Ascending aorta (tissue), 2 donors: ENCODE measurements at regions not wholly inside any gene's neighbourhood (a gene's known extent, or its start where the extent isn't known, plus 50 kb on each side); places are given as distances from the start of the nearest gene placed in this dataset.

Source experiments
- DNase-seq, 2 donors: peaks; one replicate each; pipeline ENCODE4 v3.0.0-alpha.2; 2019; ENCODE audit warnings: low spot score in 2 of 2
- H3K27ac ChIP-seq, 2 donors: fragments of 200-600 bp; sonication (generic); one replicate each; pipeline ENCODE4 v1.5.1; 2016 to 2017; ENCODE audit warnings: mild to moderate bottlenecking in 1 of 2
- H3K27me3 ChIP-seq: fragments of 200-600 bp; sonication (generic); one replicate; pipeline ENCODE4 v1.5.1; 2017
- H3K36me3 ChIP-seq, 2 donors: fragments of 200-600 bp; sonication (generic); one replicate each; pipeline ENCODE4 v1.5.1; 2016
- H3K4me1 ChIP-seq, 2 donors: fragments of 200-600 bp; sonication (generic); one replicate each; pipeline ENCODE4 v1.5.1; 2016 to 2017; ENCODE audit warnings: mild to moderate bottlenecking in 1 of 2
- H3K4me3 ChIP-seq, 2 donors: fragments of 200-600 bp; sonication (generic); one replicate each; pipeline ENCODE4 v1.5.1; 2016 to 2017; ENCODE audit warnings: mild to moderate bottlenecking in 1 of 2
- H3K9me3 ChIP-seq, 2 donors: fragments of 200-600 bp; sonication (generic); one replicate each; pipeline ENCODE4 v1.5.1; 2016
- CTCF ChIP-seq, 3 experiments: fragments of 200-600 bp in 2 of 3; fragments of 450-650 bp in 1 of 3; sonication (generic) in 2 of 3; IDR thresholded peaks; one replicate each; pipeline ENCODE4 v1.5.1; 2016 to 2019; ENCODE audit warnings: antibody characterized with exemption in 3 of 3, mild to moderate bottlenecking in 1 of 3, moderate library complexity in 1 of 3
- intact Hi-C: fragments of 100-400 bp; cut with DNase I; formaldehyde crosslinking; loops from one replicate; pipeline ENCODE4 v1.15.1; 2023

- no peak overlapping the region for H3K4me3 ChIP-seq
- no peak for DNase-seq
- H3K4me1 ChIP-seq, result no peaks in the 10 kb centered on the region
- TF ChIP-seq CTCF (IDR thresholded peaks at IDR 0.05), result no peak
- H3K27me3 ChIP-seq, result no peaks in the 10 kb centered on the region
- H3K36me3 ChIP-seq, result no peaks in the 10 kb centered on the region
- H3K9me3 ChIP-seq, result no peaks in the 10 kb centered on the region
- intact Hi-C loops, result no loop called here
- H3K27ac ChIP-seq, result no peak overlapping the region
Observed at GRCh38 chr13:29980339-29980738, 129.9 kb upstream of the UBL3 start.

- intact Hi-C loops, result no loop called here
- H3K9me3 ChIP-seq, result no peaks in the 10 kb centered on the region
- DNase-seq, result no peak
- no peaks in the 10 kb centered on the region for H3K27me3 ChIP-seq
- no peak overlapping the region for H3K27ac ChIP-seq
- no peaks in the 10 kb centered on the region for H3K4me1 ChIP-seq
- H3K4me3 ChIP-seq, result no peak overlapping the region
- no peaks in the 10 kb centered on the region for H3K36me3 ChIP-seq
- TF ChIP-seq CTCF (IDR thresholded peaks at IDR 0.05), result no peak
Observed at GRCh38 chr13:29978211-29978610, 127.8 kb upstream of the UBL3 start.

GRCh38 chr13:29977476-29978120 is 127.2 kb upstream of the UBL3 start:
- no peaks in the 10 kb centered on the region for H3K9me3 ChIP-seq

GRCh38 chr13:29976535-29976934 is 126.1 kb upstream of the UBL3 start:
- TF ChIP-seq CTCF (IDR thresholded peaks at IDR 0.05), result no peak
- no peak for DNase-seq
- intact Hi-C loops, result no loop called here
- Histone ChIP-seq H3K9me3 (no peaks in the 10 kb centered on the region), H3K4me3 (no peak overlapping the region), H3K27me3 (no peaks in the 10 kb centered on the region), H3K4me1 (no peaks in the 10 kb centered on the region), H3K27ac (no peak overlapping the region), H3K36me3 (no peaks in the 10 kb centered on the region)

More at GRCh38 chr13:29977476-29978120, 127.2 kb upstream of the UBL3 start:
- no peak overlapping the region for H3K27ac ChIP-seq
- intact Hi-C loops, result no loop called here
- no peak for TF ChIP-seq CTCF (IDR thresholded peaks at IDR 0.05)
- H3K36me3 ChIP-seq, result no peaks in the 10 kb centered on the region
- no peaks in the 10 kb centered on the region for H3K27me3 ChIP-seq
- H3K4me1 ChIP-seq, result no peaks in the 10 kb centered on the region
- DNase-seq, result no peak
- no peak overlapping the region for H3K4me3 ChIP-seq

- no peak for TF ChIP-seq CTCF (IDR thresholded peaks at IDR 0.05)
- Histone ChIP-seq H3K27ac (no peak overlapping the region), H3K4me3 (no peak overlapping the region), H3K27me3 (no peaks in the 10 kb centered on the region), H3K36me3 (no peaks in the 10 kb centered on the region), H3K4me1 (no peaks in the 10 kb centered on the region), H3K9me3 (no peaks in the 10 kb centered on the region)
- intact Hi-C loops, result no loop called here
- no peak for DNase-seq
Observed at GRCh38 chr13:29975283-29975682, 124.9 kb upstream of the UBL3 start.

- no peak overlapping the region for H3K27ac ChIP-seq
- H3K36me3 ChIP-seq, result no peaks in the 10 kb centered on the region
- H3K4me3 ChIP-seq, result no peak overlapping the region
- intact Hi-C loops, result no loop called here
- no peak for TF ChIP-seq CTCF (IDR thresholded peaks at IDR 0.05)
- no peaks in the 10 kb centered on the region for H3K4me1 ChIP-seq
- no peaks in the 10 kb centered on the region for H3K27me3 ChIP-seq
- DNase-seq, result no peak
- peaks cover 0 to 6% of the 10 kb centered on the region in 2 donors for H3K9me3 ChIP-seq
Observed at GRCh38 chr13:29969286-29969685, 118.9 kb upstream of the UBL3 start.
